ENCODE measurements at regions not wholly inside any gene's neighbourhood (a gene's known extent, or its start where the extent isn't known, plus 50 kb on each side); places are given as distances from the start of the nearest gene placed in this dataset.

DNA sequence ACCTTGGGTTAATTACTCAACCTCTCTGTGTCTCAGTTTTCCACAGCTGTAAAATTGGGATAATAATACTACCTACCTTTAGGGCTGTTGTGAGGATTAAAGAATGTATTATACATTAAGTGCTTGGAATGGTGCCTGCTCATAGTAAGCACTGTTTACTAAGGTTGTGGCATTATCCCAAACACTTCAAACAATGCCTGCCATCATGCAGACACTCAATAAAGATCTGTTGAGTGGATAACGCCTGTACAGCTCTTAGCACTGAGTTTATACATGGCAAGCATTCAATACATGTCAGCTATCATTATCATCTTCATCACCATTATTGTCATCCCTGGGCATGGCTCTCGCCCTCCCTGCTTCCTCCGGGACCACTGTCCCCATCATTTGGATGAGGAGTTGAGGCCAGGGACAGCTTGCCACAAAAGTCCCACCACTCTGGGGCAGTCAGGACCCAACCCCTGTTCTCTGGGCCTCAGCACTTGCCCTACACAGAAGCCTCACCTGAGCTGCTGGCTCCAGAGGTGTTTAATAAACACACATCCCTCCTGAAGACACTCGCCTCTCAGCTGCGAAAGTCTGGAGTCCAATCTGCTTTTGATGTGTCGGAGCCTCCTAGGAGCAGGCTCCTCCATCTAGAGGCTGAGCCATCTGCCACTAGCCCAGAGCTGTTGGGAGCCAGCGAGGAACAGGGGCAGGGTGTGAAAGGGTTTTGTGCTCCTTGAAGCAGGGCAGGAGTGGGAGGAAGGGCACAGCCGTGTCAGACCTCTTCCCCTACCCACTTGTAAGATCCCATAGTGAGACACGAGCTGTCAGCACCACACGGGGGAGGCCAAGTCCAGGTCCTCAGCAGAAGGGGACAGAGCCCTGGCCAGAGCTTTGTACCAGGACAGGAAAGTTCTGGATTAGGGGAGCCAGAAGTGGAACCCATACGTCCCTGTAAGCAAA lies 80.9 kb upstream of the ZC3H12A start:
- no peak overlapping the region for H3K27ac ChIP-seq (ENCODE audit: extremely low read depth, low read depth, low read length)
- POLR2A ChIA-PET, result no interaction called here
- TF ChIP-seq ZNF585B (tag by site-specific recombination; IDR thresholded peaks at IDR 0.05) (no peak), ZNF16 (tag by site-specific recombination; IDR thresholded peaks at IDR 0.05; ENCODE audit: low read depth) (no peak), ZNF776 (tag by site-specific recombination; IDR thresholded peaks at IDR 0.05; ENCODE audit: borderline replicate concordance) (no peak), MZF1 (tag by site-specific recombination; IDR thresholded peaks at IDR 0.05; ENCODE audit: borderline replicate concordance) (no peak), ZNF548 (tag by site-specific recombination; IDR thresholded peaks at IDR 0.05) (no peak), ZNF366 (tag by site-specific recombination; conservative IDR thresholded peaks at IDR 0.05) (no peak), ZFP69B (tag by site-specific recombination; IDR thresholded peaks at IDR 0.05) (no peak), REPIN1 (tag by site-specific recombination; IDR thresholded peaks at IDR 0.05; ENCODE audit: low read depth) (no peak), ZNF157 (tag by site-specific recombination; IDR thresholded peaks at IDR 0.05) (no peak), KLF16 (tag by site-specific recombination; IDR thresholded peaks at IDR 0.05) (no peak), ZNF707 (tag by site-specific recombination; IDR thresholded peaks at IDR 0.05) (no peak), ZNF501 (tag by site-specific recombination; IDR thresholded peaks at IDR 0.05) (no peak), ZIC2 (tag by site-specific recombination; IDR thresholded peaks at IDR 0.05) (no peak), ZNF146 (tag by site-specific recombination; IDR thresholded peaks at IDR 0.05) (no peak)
- TF ChIP-seq, protein P1, sequence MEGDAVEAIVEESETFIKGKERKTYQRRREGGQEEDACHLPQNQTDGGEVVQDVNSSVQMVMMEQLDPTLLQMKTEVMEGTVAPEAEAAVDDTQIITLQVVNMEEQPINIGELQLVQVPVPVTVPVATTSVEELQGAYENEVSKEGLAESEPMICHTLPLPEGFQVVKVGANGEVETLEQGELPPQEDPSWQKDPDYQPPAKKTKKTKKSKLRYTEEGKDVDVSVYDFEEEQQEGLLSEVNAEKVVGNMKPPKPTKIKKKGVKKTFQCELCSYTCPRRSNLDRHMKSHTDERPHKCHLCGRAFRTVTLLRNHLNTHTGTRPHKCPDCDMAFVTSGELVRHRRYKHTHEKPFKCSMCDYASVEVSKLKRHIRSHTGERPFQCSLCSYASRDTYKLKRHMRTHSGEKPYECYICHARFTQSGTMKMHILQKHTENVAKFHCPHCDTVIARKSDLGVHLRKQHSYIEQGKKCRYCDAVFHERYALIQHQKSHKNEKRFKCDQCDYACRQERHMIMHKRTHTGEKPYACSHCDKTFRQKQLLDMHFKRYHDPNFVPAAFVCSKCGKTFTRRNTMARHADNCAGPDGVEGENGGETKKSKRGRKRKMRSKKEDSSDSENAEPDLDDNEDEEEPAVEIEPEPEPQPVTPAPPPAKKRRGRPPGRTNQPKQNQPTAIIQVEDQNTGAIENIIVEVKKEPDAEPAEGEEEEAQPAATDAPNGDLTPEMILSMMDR (tag by site-specific recombination; IDR thresholded peaks at IDR 0.05), result no peak
- TF ChIP-seq, protein P2, sequence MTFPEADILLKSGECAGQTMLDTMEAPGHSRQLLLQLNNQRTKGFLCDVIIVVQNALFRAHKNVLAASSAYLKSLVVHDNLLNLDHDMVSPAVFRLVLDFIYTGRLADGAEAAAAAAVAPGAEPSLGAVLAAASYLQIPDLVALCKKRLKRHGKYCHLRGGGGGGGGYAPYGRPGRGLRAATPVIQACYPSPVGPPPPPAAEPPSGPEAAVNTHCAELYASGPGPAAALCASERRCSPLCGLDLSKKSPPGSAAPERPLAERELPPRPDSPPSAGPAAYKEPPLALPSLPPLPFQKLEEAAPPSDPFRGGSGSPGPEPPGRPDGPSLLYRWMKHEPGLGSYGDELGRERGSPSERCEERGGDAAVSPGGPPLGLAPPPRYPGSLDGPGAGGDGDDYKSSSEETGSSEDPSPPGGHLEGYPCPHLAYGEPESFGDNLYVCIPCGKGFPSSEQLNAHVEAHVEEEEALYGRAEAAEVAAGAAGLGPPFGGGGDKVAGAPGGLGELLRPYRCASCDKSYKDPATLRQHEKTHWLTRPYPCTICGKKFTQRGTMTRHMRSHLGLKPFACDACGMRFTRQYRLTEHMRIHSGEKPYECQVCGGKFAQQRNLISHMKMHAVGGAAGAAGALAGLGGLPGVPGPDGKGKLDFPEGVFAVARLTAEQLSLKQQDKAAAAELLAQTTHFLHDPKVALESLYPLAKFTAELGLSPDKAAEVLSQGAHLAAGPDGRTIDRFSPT (tag by site-specific recombination; IDR thresholded peaks at IDR 0.05), result no peak
- TF ChIP-seq, protein P3, sequence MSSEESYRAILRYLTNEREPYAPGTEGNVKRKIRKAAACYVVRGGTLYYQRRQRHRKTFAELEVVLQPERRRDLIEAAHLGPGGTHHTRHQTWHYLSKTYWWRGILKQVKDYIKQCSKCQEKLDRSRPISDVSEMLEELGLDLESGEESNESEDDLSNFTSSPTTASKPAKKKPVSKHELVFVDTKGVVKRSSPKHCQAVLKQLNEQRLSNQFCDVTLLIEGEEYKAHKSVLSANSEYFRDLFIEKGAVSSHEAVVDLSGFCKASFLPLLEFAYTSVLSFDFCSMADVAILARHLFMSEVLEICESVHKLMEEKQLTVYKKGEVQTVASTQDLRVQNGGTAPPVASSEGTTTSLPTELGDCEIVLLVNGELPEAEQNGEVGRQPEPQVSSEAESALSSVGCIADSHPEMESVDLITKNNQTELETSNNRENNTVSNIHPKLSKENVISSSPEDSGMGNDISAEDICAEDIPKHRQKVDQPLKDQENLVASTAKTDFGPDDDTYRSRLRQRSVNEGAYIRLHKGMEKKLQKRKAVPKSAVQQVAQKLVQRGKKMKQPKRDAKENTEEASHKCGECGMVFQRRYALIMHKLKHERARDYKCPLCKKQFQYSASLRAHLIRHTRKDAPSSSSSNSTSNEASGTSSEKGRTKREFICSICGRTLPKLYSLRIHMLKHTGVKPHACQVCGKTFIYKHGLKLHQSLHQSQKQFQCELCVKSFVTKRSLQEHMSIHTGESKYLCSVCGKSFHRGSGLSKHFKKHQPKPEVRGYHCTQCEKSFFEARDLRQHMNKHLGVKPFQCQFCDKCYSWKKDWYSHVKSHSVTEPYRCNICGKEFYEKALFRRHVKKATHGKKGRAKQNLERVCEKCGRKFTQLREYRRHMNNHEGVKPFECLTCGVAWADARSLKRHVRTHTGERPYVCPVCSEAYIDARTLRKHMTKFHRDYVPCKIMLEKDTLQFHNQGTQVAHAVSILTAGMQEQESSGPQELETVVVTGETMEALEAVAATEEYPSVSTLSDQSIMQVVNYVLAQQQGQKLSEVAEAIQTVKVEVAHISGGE (tag by site-specific recombination; conservative IDR thresholded peaks at IDR 0.05; ENCODE audit: low read depth), result no peak
- CTCF ChIA-PET, result interaction anchor here (0.8 to 2.0 kb wide), 2 partner anchors 39 to 41 kb away, joined by 3 to 6 read pairs; no protein-coding TSS in a partner anchor
- no peaks in the 10 kb centered on the region for H3K36me3 ChIP-seq (ENCODE audit: control insufficient read depth in 2 of 2, insufficient read depth in 1 of 2, low read length in 2 of 2)
- H3K4me3 ChIP-seq (ENCODE audit: low read depth, low read length), result no peak overlapping the region
- H3K4me1 ChIP-seq (ENCODE audit: control insufficient read depth, insufficient read depth, low read length), result no peaks in the 10 kb centered on the region
- no peaks in the 10 kb centered on the region for H3K9me3 ChIP-seq (ENCODE audit: control insufficient read depth, insufficient read depth, low read depth, low read length)

Data from HEK293 (cell line).